Stomach (tissue), 4 donors: ENCODE measurements at regions not wholly inside any gene's neighbourhood (a gene's known extent, or its start where the extent isn't known, plus 50 kb on each side); places are given as distances from the start of the nearest gene placed in this dataset.
"Not testable (repeated sequence)": the region's sequence is repeated elsewhere in the genome, so short reads cannot be mapped to it uniquely, and the experiment has no call there.

Experiments
- POLR2A ChIP-seq, 4 donors: fragments of 450-650 bp; IDR thresholded peaks; one replicate each; pipeline ENCODE4 v1.6.1; 2016; ENCODE audit warnings: antibody characterized with exemption in 4 of 4, control low read depth in 2 of 4, mild to moderate bottlenecking in 1 of 4, moderate library complexity in 1 of 4
- TF ChIP-seq, protein P1 (sequence below), 7 experiments: fragments of 450-650 bp in 4 of 7; fragments of 200-600 bp in 3 of 7; sonication (generic) in 3 of 7; IDR thresholded peaks; one replicate each; pipeline ENCODE4 v1.5.1; 2016 to 2019; ENCODE audit warnings: antibody characterized with exemption in 7 of 7, control low read depth in 2 of 7, mild to moderate bottlenecking in 1 of 7

GRCh38 chr4:143815375-143815774 is 90.0 kb downstream of the GYPE start:
- TF ChIP-seq, protein P1, sequence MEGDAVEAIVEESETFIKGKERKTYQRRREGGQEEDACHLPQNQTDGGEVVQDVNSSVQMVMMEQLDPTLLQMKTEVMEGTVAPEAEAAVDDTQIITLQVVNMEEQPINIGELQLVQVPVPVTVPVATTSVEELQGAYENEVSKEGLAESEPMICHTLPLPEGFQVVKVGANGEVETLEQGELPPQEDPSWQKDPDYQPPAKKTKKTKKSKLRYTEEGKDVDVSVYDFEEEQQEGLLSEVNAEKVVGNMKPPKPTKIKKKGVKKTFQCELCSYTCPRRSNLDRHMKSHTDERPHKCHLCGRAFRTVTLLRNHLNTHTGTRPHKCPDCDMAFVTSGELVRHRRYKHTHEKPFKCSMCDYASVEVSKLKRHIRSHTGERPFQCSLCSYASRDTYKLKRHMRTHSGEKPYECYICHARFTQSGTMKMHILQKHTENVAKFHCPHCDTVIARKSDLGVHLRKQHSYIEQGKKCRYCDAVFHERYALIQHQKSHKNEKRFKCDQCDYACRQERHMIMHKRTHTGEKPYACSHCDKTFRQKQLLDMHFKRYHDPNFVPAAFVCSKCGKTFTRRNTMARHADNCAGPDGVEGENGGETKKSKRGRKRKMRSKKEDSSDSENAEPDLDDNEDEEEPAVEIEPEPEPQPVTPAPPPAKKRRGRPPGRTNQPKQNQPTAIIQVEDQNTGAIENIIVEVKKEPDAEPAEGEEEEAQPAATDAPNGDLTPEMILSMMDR (IDR thresholded peaks at IDR 0.05) = not testable (repeated sequence)
- TF ChIP-seq POLR2A (IDR thresholded peaks at IDR 0.05) = not testable (repeated sequence)
